HTR-8/SVneo (cell line): ENCODE measurements at regions not wholly inside any gene's neighbourhood (a gene's known extent, or its start where the extent isn't known, plus 50 kb on each side); places are given as distances from the start of the nearest gene placed in this dataset.

Experiments used
- DNase-seq: peaks from one replicate; pipeline ENCODE4 v3.0.0; 2011; ENCODE audit warnings: low spot score, mixed read lengths; ENCODE audit not compliant: insufficient read length
- FAIRE-seq: peaks from 2 replicates; lab custom pipeline; 2011; peaks lifted over from hg19 to GRCh38; lab: Jason Lieb, UNC

- DNase-seq (no peak), FAIRE-seq (no peak)
These were observed 218.9 kb downstream of the OR13H1 start for GRCh38 chrX:131762802-131763234.

- FAIRE-seq (no peak), DNase-seq (no peak)
These were observed 219.8 kb downstream of the OR13H1 start for GRCh38 chrX:131763674-131764073.

- DNase-seq (no peak), FAIRE-seq (no peak)
These were observed 220.3 kb downstream of the OR13H1 start for GRCh38 chrX:131764216-131764615.

GRCh38 chrX:131778269-131779218, 234.7 kb downstream of the OR13H1 start:
- no peak for FAIRE-seq
- DNase-seq: no peak

- DNase-seq (no peak), FAIRE-seq (no peak)
These were observed 235.4 kb downstream of the OR13H1 start for GRCh38 chrX:131779306-131779705.

- FAIRE-seq (no peak), DNase-seq (no peak)
These were observed 235.9 kb downstream of the OR13H1 start for GRCh38 chrX:131779741-131780140.

- DNase-seq (no peak), FAIRE-seq (no peak)
These were observed 238.8 kb downstream of the OR13H1 start for GRCh38 chrX:131782646-131783045.

- DNase-seq (no peak), FAIRE-seq (no peak)
These were observed 239.4 kb upstream of the STK26 start for GRCh38 chrX:131783555-131784308.

- FAIRE-seq (no peak), DNase-seq (no peak)
These were observed 233.4 kb upstream of the STK26 start for GRCh38 chrX:131789664-131790063.

GRCh38 chrX:131791608-131792355, 231.3 kb upstream of the STK26 start:
- no peak for DNase-seq
- no peak for FAIRE-seq

GRCh38 chrX:131792356-131792749, 230.7 kb upstream of the STK26 start:
- DNase-seq: no peak
- no peak for FAIRE-seq

- no peak for DNase-seq
- no peak for FAIRE-seq
These were observed 230.2 kb upstream of the STK26 start for GRCh38 chrX:131792789-131793462.

GRCh38 chrX:131795442-131796229, 227.5 kb upstream of the STK26 start:
- FAIRE-seq: no peak
- no peak for DNase-seq

- DNase-seq (no peak), FAIRE-seq (no peak)
These were observed 222.0 kb upstream of the STK26 start for GRCh38 chrX:131801066-131801465.

- no peak for FAIRE-seq
- no peak for DNase-seq
These were observed 221.2 kb upstream of the STK26 start for GRCh38 chrX:131801911-131802310.

- no peak for DNase-seq
- no peak for FAIRE-seq
These were observed 220.1 kb upstream of the STK26 start for GRCh38 chrX:131802836-131803626.

GRCh38 chrX:131812847-131813825, 210.0 kb upstream of the STK26 start:
- DNase-seq: no peak
- no peak for FAIRE-seq
